Endothelial cell of umbilical vein (primary cell): ENCODE measurements at regions not wholly inside any gene's neighbourhood (a gene's known extent, or its start where the extent isn't known, plus 50 kb on each side); places are given as distances from the start of the nearest gene placed in this dataset.

Source experiments
- BruUV-seq: library from RNA; stranded (reverse); fragments of 400-500 nt; replicated peaks from 2 replicates; lab custom pipeline; 2021; lab: Mats Ljungman, UMichigan
- CTCF ChIA-PET: fragments of 300-600, 350-600 bp; sonication (Branson Sonifier 250); formaldehyde crosslinking; loops from one replicate; lab custom pipeline; 2021; ENCODE audit warnings: antibody characterized with exemption, inconsistent platforms; lab: Charles Lee
- POLR2A ChIA-PET: fragments of 300-600, 350-600 bp; sonication (Branson Sonifier 250); formaldehyde crosslinking; loops from one replicate; lab custom pipeline; 2021; ENCODE audit warnings: antibody characterized with exemption, inconsistent platforms; lab: Charles Lee
- DNase-seq: peaks from one replicate; pipeline ENCODE4 v3.0.0-alpha.2; 2011; ENCODE audit warnings: low read depth, low spot score
- FAIRE-seq: peaks from 2 replicates; lab custom pipeline; 2011; peaks lifted over from hg19 to GRCh38; lab: Jason Lieb, UNC
- H2AFZ ChIP-seq: 2 replicates; pipeline ENCODE4 v1.6.0; 2012; ENCODE audit warnings: low read depth, low read length, control low read depth, inconsistent platforms
- H3K27ac ChIP-seq: 2 replicates; pipeline ENCODE4 v1.5.1; 2011; ENCODE audit warnings: low read depth, mild to moderate bottlenecking, control low read depth, low read length, moderate library complexity; ENCODE audit not compliant: insufficient read depth
- H3K27me3 ChIP-seq, 2 experiments: 2 replicates each; pipeline versions ENCODE4 v1.6.0 to v1.6.1; 2011; ENCODE audit warnings: low read length in 2 of 2, mixed read lengths in 1 of 2; ENCODE audit not compliant: control insufficient read depth in 2 of 2, insufficient read depth in 2 of 2
- H3K36me3 ChIP-seq, 2 experiments: 2 replicates in 1 of 2; 3 replicates in 1 of 2; pipeline ENCODE4 v1.5.1; 2011; ENCODE audit warnings: low read length in 2 of 2, mild to moderate bottlenecking in 1 of 2, moderate library complexity in 1 of 2; ENCODE audit not compliant: control insufficient read depth in 2 of 2, insufficient read depth in 2 of 2; ENCODE audit errors: extremely low read depth in 1 of 2
- H3K4me1 ChIP-seq: 3 replicates; pipeline ENCODE4 v1.5.1; 2011; ENCODE audit warnings: mild to moderate bottlenecking, low read length; ENCODE audit not compliant: control insufficient read depth, insufficient read depth; ENCODE audit errors: extremely low read depth
- H3K4me2 ChIP-seq: 2 replicates; pipeline ENCODE4 v1.6.1; 2011; ENCODE audit warnings: low read length, control low read depth, mixed read lengths; ENCODE audit not compliant: insufficient read depth
- H3K4me3 ChIP-seq, 3 experiments: fragments of 200-600 bp in 1 of 3; sonication (generic), shearing (Covaris generic) in 1 of 3; replicated peaks in 1 of 3; 2 replicates each; pipeline ENCODE4 v1.5.1; 2011 to 2016; ENCODE audit warnings: control low read depth in 3 of 3, low read length in 3 of 3, mild to moderate bottlenecking in 2 of 3, inconsistent platforms in 1 of 3, low read depth in 1 of 3, moderate library complexity in 1 of 3; ENCODE audit not compliant: insufficient read depth in 1 of 3
- H3K79me2 ChIP-seq: 2 replicates; pipeline ENCODE4 v1.6.0; 2012; ENCODE audit warnings: low read length, inconsistent platforms; ENCODE audit not compliant: control insufficient read depth, insufficient read depth
- H3K9ac ChIP-seq: replicated peaks from 2 replicates; pipeline ENCODE3; 2011; ENCODE audit warnings: low read length, control low read depth; ENCODE audit not compliant: insufficient read depth; ENCODE audit errors: extremely low read depth
- H3K9me1 ChIP-seq: replicated peaks from 3 replicates; pipeline ENCODE4 v1.6.0; 2011; ENCODE audit warnings: mild to moderate bottlenecking, low read length; ENCODE audit not compliant: control insufficient read depth, insufficient read depth; ENCODE audit errors: extremely low read depth
- H3K9me3 ChIP-seq: replicated peaks from 2 replicates; pipeline ENCODE4 v1.5.1; 2012; ENCODE audit warnings: low read length, inconsistent platforms; ENCODE audit not compliant: control insufficient read depth, insufficient read depth
- H4K20me1 ChIP-seq: replicated peaks from 2 replicates; pipeline ENCODE3; 2011; ENCODE audit warnings: mild to moderate bottlenecking, low read length; ENCODE audit not compliant: control insufficient read depth, insufficient read depth; ENCODE audit errors: extremely low read depth
- FOS ChIP-seq: IDR thresholded peaks from 2 replicates; pipeline ENCODE4 v1.6.1; 2011; ENCODE audit warnings: mild to moderate bottlenecking, low read length, moderate library complexity, borderline replicate concordance; ENCODE audit not compliant: insufficient read depth
- GATA2 ChIP-seq: IDR thresholded peaks from 2 replicates; pipeline ENCODE4 v1.7.0; 2011; ENCODE audit warnings: low read depth, mild to moderate bottlenecking, moderate library complexity, mixed read lengths, low read length; ENCODE audit not compliant: insufficient read length, insufficient read depth
- MYC ChIP-seq: IDR thresholded peaks from one replicate; pipeline ENCODE4 v1.6.1; 2011; ENCODE audit warnings: mild to moderate bottlenecking, low read depth, low read length
- POLR2AphosphoS5 ChIP-seq: IDR thresholded peaks from 2 replicates; pipeline ENCODE4 v1.6.1; 2012; ENCODE audit warnings: low read depth, mild to moderate bottlenecking, control low read depth, low read length, moderate library complexity; ENCODE audit not compliant: insufficient read depth
- dilution Hi-C: fragments of 300-500 bp; cut with MboI; formaldehyde crosslinking; loops from one replicate; pipeline ENCODE4 v1.15.0; 2019; ENCODE audit warnings: low sequenced_read_pairs; ENCODE audit not compliant: extremely low pct_ligation_motif_present
- intact Hi-C: fragments of 100-400 bp; cut with micrococcal nuclease; formaldehyde crosslinking; loops from one replicate; pipeline ENCODE4 v1.10.0; 2022
- TF ChIP-seq, protein P1 (sequence below): IDR thresholded peaks from 2 replicates; pipeline ENCODE4 v1.6.1; 2011; ENCODE audit not compliant: insufficient read depth, insufficient read length
- TF ChIP-seq, protein P2 (sequence below), 2 donors: IDR thresholded peaks; 1 replicate in 1 of 2; 2 replicates in 1 of 2; pipeline ENCODE4 v1.5.1; 2011; ENCODE audit warnings: low read length in 2 of 2, mild to moderate bottlenecking in 2 of 2, moderate library complexity in 2 of 2, control low read depth in 1 of 2, inconsistent platforms in 1 of 2, low read depth in 1 of 2; ENCODE audit not compliant: insufficient read depth in 1 of 2; ENCODE audit errors: extremely low read depth in 1 of 2

DNA sequence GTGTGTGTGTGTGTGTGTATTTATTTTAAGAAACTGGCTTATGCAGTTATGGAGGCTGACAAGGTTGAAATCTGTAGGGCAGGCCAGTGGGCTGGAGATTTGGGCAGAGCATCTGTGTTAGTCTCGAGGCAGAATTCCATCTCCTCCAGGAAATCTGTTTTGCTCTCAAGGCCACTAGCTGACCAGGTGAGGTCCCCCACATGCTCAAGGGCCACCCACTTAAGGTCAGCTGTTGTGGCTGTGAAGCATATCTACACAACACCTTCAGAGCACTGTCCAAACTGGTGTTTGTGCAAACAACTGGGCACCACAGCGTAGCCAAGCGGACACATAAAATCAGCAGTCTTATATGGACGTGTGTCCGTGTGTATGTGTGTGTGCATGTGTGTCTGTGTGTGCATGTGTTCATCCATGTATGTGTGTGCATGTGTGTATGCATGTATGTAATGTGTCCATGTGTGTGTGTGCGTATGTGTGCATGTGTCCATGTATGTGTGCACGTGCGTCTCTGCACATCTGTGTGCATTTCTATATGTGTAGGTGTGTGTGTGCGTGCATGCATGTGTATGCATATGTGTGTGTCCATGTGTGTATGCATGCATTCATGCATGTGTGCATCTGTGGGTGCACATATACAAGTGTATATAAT, 400.9 kb downstream of the BRD1 start:
- H3K4me3 ChIP-seq: no peak overlapping the region
- no peaks in the 10 kb centered on the region for H3K4me1 ChIP-seq
- no peaks in the 10 kb centered on the region for H3K79me2 ChIP-seq
- H3K27ac ChIP-seq: no peak overlapping the region
- no peaks in the 10 kb centered on the region for H4K20me1 ChIP-seq
- DNase-seq: no peak
- POLR2A ChIA-PET: no interaction called here
- H3K9ac ChIP-seq: no peak overlapping the region
- intact Hi-C loops (no loop called here), dilution Hi-C loops (no loop called here)
- H3K27me3 ChIP-seq: no peaks in the 10 kb centered on the region
- no peak for FAIRE-seq
- TF ChIP-seq, protein P1, sequence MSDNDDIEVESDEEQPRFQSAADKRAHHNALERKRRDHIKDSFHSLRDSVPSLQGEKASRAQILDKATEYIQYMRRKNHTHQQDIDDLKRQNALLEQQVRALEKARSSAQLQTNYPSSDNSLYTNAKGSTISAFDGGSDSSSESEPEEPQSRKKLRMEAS: peak; percentile 23
- no peak for TF ChIP-seq GATA2
- H3K36me3 ChIP-seq: no peaks in the 10 kb centered on the region
- H3K9me1 ChIP-seq: no peaks in the 10 kb centered on the region
- H2AFZ ChIP-seq: no peak overlapping the region
- no TSS peak for BruUV-seq
- no peak overlapping the region for H3K4me2 ChIP-seq
- CTCF ChIA-PET: no interaction called here
- peaks cover 3% of the 10 kb centered on the region for H3K9me3 ChIP-seq

DNA sequence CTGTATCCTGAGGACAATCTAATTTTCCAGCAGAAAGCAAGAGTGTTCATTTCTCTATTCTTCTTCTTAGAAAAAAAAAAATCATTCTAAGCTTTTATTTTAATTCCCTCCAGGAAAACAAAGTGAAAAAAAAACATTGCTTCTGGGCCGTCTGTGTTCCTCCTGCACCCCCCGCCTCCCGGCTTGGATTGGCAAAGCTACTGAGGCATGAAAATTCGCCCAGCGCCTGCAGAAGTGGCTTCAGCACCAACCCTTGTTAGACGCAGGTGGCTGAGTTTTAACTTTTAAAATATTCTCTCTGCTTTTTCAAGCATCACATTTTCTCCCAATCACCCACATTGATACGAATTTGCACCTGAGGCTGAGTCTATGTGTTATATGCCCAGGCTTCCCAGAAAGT, 401.6 kb downstream of the BRD1 start:
- H3K4me1 ChIP-seq: no peaks in the 10 kb centered on the region
- ChIA-PET POLR2A (no interaction called here), CTCF (no interaction called here)
- H3K36me3 ChIP-seq: no peaks in the 10 kb centered on the region
- no peak for DNase-seq
- no peak for TF ChIP-seq POLR2AphosphoS5
- no peak for TF ChIP-seq GATA2
- TF ChIP-seq, protein P2, sequence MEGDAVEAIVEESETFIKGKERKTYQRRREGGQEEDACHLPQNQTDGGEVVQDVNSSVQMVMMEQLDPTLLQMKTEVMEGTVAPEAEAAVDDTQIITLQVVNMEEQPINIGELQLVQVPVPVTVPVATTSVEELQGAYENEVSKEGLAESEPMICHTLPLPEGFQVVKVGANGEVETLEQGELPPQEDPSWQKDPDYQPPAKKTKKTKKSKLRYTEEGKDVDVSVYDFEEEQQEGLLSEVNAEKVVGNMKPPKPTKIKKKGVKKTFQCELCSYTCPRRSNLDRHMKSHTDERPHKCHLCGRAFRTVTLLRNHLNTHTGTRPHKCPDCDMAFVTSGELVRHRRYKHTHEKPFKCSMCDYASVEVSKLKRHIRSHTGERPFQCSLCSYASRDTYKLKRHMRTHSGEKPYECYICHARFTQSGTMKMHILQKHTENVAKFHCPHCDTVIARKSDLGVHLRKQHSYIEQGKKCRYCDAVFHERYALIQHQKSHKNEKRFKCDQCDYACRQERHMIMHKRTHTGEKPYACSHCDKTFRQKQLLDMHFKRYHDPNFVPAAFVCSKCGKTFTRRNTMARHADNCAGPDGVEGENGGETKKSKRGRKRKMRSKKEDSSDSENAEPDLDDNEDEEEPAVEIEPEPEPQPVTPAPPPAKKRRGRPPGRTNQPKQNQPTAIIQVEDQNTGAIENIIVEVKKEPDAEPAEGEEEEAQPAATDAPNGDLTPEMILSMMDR (IDR thresholded peaks at IDR 0.05; ENCODE audit: extremely low read depth in 1 of 2, insufficient read depth in 1 of 2, low read depth in 1 of 2, low read length in 2 of 2): no peak
- TF ChIP-seq MYC: no peak
- TF ChIP-seq FOS: no peak
- TF ChIP-seq, protein P1: no peak
- no peak overlapping the region for H3K9ac ChIP-seq
- intact Hi-C loops: no loop called here
- FAIRE-seq: no peak
- no peak overlapping the region for H3K27ac ChIP-seq
- no peaks in the 10 kb centered on the region for H3K27me3 ChIP-seq
- H2AFZ ChIP-seq: no peak overlapping the region
- H3K4me2 ChIP-seq: no peak overlapping the region
- H4K20me1 ChIP-seq: no peaks in the 10 kb centered on the region
- peaks cover 3% of the 10 kb centered on the region for H3K9me3 ChIP-seq
- H3K79me2 ChIP-seq: no peaks in the 10 kb centered on the region
- dilution Hi-C loops: no loop called here
- no peaks in the 10 kb centered on the region for H3K9me1 ChIP-seq
- no peak overlapping the region for H3K4me3 ChIP-seq
- no TSS peak for BruUV-seq
